Activated T-cell treated with anti-CD3 and anti-CD28 coated beads, Interleukin-2, amount 50 U/mL, for 48 hours (primary cell): ENCODE measurements at regions not wholly inside any gene's neighbourhood (a gene's known extent, or its start where the extent isn't known, plus 50 kb on each side); places are given as distances from the start of the nearest gene placed in this dataset.

Experiments used
- DNase-seq, 2 experiments: peaks; one replicate each; pipeline ENCODE4 v3.0.0-alpha.2; 2020

DNA sequence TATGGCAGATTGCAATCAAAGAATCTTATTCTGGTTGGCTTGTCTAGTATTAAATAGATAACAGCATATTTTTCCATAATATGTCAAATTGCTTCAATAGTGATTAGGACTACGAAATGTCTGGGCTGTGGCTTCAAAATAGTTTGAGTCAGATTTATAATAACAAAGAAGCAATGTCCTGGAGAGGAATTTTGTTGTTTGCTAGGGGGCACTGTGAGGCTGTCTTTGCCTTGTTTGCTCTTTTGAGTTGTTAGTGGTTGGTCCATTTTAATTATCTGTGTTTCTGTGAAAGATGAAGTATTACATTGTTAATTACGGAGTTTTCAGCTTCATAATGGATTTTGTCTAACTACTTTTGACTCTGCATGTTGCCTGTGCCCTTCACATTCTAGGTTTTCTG is 713.6 kb downstream of the TLE4 start:
- DNase-seq, result no peak

DNA sequence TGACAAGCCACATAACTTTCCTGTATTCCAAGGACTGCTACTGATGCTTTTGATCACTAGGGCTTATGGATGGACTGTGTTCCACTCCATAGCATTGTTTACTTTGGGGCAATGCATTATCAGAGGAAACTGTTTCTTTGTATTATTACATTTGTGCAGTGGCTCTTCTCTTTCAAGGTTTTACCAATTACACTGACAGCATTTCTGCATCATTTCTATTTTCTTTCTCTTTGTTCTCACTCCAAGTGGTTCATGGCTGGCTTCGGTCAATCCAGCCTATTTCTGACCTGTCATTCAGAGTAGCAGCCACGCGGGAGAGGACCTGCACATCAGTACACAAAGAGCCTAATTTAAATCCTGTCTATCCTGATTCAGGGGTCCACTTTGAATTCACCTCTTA is 711.0 kb downstream of the TLE4 start:
- no peak for DNase-seq

- DNase-seq, result no peak
Observed at GRCh38 chr9:80259079-80259478, 687.3 kb downstream of the TLE4 start.

DNA sequence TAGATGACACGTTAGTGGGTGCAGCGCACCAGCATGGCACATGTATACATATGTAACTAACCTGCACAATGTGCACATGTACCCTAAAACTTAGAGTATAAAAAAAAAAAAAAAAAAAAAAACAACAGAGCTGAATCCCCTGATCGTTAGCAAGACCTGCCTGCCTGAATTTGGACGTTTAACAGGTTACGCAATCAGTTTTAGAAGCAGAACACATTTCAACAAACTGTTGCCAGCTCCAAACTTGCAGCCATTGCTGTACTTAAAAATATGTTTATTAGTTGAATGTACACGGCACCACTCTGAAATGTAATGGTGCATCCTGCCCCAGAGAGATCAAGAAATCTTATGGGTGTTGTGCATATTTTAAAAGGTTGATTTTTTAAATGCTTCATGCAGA is 680.0 kb downstream of the TLE4 start:
- no peak for DNase-seq

- no peak for DNase-seq
Observed at GRCh38 chr9:80242022-80242421, 670.3 kb downstream of the TLE4 start.

- no peak for DNase-seq
Observed at GRCh38 chr9:80235752-80236151, 664.0 kb downstream of the TLE4 start.

DNA sequence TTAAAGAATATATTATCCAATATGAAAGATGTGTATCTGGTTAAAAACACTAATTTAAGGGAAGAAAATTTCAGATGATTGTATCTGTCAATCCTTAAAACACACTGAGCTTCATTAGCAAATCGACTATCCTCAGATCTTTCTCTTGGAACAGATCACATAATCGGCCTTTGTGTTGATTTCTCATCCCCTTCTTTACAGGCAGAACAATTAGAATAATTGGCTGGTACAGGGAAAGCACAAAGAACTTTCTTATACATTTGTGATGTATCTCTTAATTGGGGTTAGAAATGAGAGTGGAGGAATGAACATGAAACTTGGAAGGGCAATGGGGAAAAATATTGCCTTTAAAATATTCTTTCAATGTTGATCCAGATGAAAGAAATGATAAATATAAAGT is 662.1 kb downstream of the TLE4 start:
- no peak for DNase-seq

DNA sequence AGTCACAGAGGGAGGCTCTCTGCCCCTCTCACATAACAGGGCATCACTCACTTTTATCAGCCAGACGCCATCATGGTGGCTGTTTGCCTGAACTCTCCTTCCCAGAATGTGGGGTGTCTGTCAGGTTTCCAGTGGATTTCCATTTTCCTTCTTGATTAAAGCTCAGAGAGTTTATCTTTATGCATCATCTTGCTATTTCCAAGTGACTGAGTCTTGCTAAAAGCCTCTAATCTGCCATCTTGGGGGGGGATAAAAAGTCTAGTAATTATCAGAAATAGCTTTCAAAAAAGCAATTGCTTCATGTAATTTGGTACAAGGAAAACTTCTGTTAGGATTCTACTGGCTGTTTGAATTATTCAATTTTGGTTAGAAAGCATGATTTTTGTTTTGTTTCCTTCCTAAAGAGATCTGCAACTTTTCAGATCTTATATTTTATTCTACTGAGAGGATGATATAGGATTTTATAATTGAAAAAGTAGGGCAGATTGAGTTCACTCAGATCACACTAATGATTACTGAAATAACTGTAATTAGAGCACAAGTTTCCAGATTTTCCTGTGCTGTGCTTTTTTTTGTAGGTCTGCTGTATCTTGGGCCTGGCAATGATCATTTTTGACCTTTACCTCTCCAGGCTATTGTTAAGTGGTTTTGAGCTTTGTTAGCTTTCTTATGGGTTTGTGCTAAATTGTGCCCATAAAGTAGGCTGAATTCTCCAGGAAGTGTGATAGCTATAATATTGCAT is 661.5 kb downstream of the TLE4 start:
- DNase-seq, result no peak

GRCh38 chr9:80231318-80232236 is 659.8 kb downstream of the TLE4 start:
- DNase-seq, result no peak

DNA sequence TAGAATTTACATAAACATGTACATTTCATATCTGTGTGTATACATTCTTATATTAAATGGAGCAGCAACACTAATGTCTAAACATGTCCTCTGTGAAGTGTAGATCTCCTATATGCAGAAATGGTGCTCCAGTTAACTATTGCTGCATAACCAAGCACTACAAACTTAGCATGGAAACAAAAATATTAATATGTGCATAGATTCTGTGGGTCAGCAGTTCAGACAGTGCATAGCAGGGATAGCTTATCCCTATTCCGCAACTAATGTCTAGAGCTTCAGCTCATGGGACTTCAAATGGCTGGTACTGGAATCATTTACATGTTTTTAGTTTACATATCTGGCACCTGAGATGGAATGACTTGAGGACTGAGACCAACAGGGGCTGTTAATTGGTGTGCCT is 652.1 kb downstream of the TLE4 start:
- DNase-seq, result no peak

DNA sequence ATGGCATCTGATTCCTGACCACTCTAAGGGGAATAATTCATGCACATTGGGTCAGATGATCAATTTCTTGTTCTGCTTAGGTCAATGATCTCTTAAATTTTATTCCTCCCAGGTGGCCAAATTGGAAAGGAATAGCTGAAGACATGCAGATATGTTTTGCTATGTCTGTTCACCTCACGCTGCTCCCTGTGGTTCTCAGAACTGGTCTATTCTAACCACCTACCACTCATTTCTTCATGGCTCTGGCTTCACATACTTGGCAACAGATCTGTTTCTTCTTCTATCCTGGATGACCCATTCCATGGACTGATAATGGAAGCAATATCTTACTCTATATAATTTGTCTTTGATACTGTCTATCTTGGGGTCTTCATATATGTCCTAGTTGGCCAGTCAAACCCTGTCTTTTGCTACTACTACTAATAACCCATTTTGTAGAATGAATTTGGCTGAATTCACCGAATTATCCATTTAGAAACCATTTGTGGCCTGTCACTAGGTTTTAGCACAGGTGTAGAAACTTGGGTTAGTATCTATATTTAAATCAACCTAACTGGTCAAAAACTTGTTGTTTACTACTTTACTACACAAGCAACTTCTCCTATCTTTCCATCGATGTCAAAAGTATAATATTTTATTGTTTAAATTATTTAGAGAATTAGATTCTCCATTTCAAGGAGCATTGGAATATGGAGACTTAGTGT is 650.9 kb downstream of the TLE4 start:
- DNase-seq, result no peak

DNA sequence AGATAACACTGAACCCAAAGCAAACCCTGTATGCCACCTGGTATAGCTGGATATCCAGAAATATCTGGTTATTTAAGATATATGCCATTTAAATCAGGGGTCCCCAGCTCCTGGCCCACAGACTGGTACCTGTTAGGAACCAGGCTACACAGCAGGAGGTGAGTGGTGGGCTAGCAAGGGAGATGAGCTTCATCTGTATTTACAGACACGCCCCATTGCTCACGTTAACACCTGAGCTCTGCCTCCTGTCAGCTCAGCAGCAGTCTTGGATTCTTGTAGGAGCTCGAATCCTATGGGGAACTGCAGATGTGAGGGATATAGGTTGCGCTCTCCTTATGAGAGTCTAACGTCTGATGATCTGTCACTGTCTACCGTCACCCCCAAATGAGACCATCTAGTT is 646.6 kb downstream of the TLE4 start:
- DNase-seq, result no peak

DNA sequence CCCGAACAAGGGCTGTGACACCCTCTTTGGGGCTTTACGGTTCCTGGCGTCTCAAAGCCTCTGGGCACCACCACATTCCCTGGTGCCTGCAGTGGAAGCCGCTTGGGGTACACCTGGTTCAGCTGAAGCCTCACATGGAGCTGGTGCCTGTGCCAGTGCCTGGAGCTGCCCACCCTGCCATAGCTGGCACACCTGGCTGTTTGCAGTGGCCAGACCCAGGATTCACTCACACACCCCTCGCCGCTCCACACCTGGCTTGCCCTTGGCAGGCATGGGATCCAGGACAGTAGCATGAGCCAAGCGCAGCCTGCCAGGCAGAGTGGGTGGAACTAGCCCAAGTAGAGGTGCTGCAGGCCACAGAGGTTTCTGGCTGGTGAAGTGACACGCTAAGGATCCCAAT is 641.8 kb downstream of the TLE4 start:
- DNase-seq, result no peak

DNA sequence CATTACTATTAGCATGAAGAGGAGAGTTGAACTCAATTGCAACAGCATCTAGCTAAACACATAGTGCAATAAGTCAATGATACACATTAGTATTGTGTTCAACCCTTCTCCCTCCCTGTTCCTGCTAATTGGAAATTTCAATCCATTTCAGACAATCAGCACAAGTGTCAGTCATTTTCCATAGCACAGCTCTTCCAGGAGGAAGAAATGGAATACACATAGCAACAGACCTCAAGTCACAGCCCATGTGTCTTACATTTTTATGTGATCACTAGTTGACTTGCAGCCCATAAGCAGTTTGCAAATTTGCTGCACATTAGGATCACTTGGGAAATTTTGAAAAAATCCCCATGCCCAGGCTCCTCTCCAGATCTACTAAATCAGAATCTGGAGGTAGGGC is 636.9 kb downstream of the TLE4 start:
- DNase-seq, result no peak

- DNase-seq, result no peak
Observed at GRCh38 chr9:80204054-80204453, 632.3 kb downstream of the TLE4 start.

DNA sequence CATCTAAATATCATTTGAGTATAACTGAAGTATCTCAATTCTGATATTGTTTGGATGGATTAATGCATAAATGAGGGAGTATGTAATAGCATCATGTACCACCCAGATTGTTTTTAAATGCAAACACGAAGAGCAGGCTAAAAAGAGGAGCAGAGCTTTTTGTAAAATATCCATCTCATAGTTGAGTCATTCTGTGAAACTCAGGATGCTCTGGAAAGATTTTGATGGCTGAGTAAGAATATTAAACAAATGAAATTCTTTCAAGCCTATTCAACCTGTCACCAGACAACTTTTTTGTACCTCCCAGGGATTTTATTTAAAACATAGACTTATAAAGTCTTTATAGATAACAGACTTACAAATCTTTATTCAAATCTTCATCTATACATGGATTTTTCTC is 625.9 kb downstream of the TLE4 start:
- no peak for DNase-seq

GRCh38 chr9:80191108-80191507 is 619.3 kb downstream of the TLE4 start:
- no peak for DNase-seq

DNA sequence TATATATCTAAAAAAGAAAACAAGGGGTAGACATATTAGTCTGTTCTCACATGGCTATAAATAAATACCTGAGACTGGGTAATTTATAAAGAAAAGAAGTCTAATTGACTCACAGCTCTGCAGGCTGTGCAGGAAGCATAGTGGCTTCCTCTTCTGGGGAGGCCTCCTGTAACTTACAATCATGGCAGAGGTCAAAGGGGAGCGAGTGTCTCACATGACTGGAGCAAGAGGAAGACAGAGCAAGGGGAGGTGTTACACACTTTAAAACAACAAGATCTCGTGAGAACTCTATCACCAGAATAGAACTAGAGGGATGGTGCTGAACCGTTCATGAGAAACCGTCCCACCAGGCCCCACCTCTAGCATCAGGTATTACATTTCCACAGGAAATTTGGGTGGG is 616.8 kb downstream of the TLE4 start:
- DNase-seq, result no peak

- DNase-seq, result no peak
Observed at GRCh38 chr9:80185112-80185738, 613.5 kb downstream of the TLE4 start.

- no peak for DNase-seq
Observed at GRCh38 chr9:80177949-80178480, 606.2 kb downstream of the TLE4 start.

DNA sequence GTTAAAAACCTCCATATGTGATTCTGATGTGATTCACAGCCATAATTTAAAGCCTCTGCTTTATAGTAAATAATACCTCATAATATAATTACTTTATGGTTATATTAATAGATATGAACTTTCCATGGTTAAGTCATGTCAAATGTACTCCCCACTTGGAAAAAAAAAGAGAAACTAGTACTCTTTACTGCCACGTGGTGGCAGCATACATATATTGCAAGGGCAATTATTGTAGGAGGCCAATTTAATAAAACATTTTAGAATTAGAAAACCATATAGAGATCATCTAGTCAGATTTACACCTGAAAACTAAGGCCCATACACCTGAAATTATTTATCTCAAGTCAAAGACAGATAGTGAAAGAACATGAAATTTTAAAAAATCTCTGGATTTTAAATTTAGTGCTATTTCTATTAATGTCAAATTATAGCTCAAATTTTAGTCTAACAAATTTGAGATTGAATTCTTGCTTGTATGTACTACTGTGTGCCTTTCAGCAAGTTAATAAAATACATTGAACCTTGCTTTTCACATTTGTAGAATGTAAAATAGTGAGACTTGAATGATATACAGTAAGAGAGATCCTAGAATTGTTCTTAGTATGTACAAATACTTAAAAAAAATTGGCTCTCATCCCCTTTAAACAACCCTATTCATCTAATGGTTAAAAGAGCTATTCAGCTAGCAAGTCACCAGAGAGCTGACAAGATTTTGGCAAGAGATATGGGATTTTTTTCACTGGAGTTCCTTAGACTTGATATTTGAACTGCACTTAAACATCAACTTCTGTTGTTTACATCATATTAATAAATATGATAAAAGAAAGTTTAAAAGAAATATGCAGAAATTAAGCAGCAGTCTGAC is 603.8 kb downstream of the TLE4 start:
- no peak for DNase-seq

DNA sequence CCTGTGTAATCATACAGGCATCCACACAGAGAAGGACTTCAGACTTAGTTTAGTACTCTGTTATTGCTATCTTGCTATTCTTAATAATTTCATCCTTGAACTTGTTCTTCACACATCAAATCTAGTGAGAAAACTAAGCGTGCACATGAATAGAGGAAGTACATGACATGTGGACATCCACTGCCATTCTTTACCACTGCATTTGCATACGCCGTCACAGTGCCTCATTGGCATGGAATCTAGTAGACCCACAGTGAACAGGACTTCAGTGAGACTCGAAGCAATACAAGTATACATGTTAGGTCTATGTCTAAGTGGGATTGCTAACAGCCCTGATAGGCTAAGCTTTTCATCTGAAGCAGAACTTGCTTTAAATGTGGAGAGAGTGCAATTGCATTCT is 592.1 kb downstream of the TLE4 start:
- DNase-seq, result no peak
